B cell (primary cell): ENCODE measurements at regions not wholly inside any gene's neighbourhood (a gene's known extent, or its start where the extent isn't known, plus 50 kb on each side); places are given as distances from the start of the nearest gene placed in this dataset.
"Not testable (repeated sequence)": the region's sequence is repeated elsewhere in the genome, so short reads cannot be mapped to it uniquely, and the experiment has no call there.

ENCODE experiments used
- ATAC-seq: fragments of 200-7000 bp; cut with Tn5 transposase; one replicate; pipeline ENCODE4 v1.10.0; 2021; ENCODE audit warnings: low read depth, mild to moderate bottlenecking, moderate number of reproducible peaks, moderate library complexity
- CTCF ChIA-PET: fragments of 350-600 bp; sonication (Branson Sonifier 250); formaldehyde crosslinking; loops from one replicate; lab custom pipeline; 2021; ENCODE audit warnings: antibody characterized with exemption, inconsistent platforms; lab: Charles Lee
- POLR2A ChIA-PET: fragments of 350-600 bp; sonication (Branson Sonifier 250); formaldehyde crosslinking; loops from one replicate; lab custom pipeline; 2021; ENCODE audit warnings: antibody characterized with exemption; lab: Charles Lee
- DNase-seq: peaks from one replicate; pipeline ENCODE4 v3.0.0; 2013
- H2AFZ ChIP-seq: 2 replicates; pipeline ENCODE4 v1.6.1; 2012; ENCODE audit warnings: mild to moderate bottlenecking, low read depth, low read length; ENCODE audit not compliant: insufficient read depth, poor library complexity, severe bottlenecking
- H3K27ac ChIP-seq, 2 donors: 1 replicate in 1 of 2; 2 replicates in 1 of 2; pipeline ENCODE4 v1.5.1; 2012 to 2013; ENCODE audit warnings: low read length in 2 of 2, mild to moderate bottlenecking in 2 of 2, moderate library complexity in 1 of 2
- H3K27me3 ChIP-seq, 4 experiments: fragments of 200-600 bp in 1 of 4; sonication (generic) in 1 of 4; replicated peaks in 1 of 4; 1 replicate in 2 of 4; 2 replicates in 2 of 4; pipeline versions ENCODE4 v1.6.1 to v1.7.0; 2013 to 2016; ENCODE audit warnings: low read length in 3 of 4, mild to moderate bottlenecking in 2 of 4, mixed read lengths in 1 of 4, moderate library complexity in 1 of 4; ENCODE audit not compliant: insufficient read depth in 4 of 4, control insufficient read depth in 3 of 4; ENCODE audit errors: control extremely low read depth in 1 of 4
- H3K36me3 ChIP-seq, 2 experiments: replicated peaks in 1 of 2; 1 replicate in 1 of 2; 2 replicates in 1 of 2; pipeline versions ENCODE4 v1.6.1 to v1.7.1; 2013; ENCODE audit warnings: low read length in 1 of 2; ENCODE audit not compliant: insufficient read depth in 2 of 2, control insufficient read depth in 1 of 2; ENCODE audit errors: control extremely low read depth in 1 of 2, extremely low read depth in 1 of 2
- H3K4me1 ChIP-seq, 2 donors: fragments of 200-600 bp in 1 of 2; sonication (generic) in 1 of 2; 1 replicate in 1 of 2; 2 replicates in 1 of 2; pipeline versions ENCODE4 v1.5.1 to v1.6.1; 2013 to 2017; ENCODE audit warnings: low read length in 2 of 2; ENCODE audit not compliant: control insufficient read depth in 2 of 2, insufficient read depth in 2 of 2
- H3K4me2 ChIP-seq: replicated peaks from 2 replicates; pipeline ENCODE3; 2012; ENCODE audit warnings: mild to moderate bottlenecking, low read depth, low read length; ENCODE audit not compliant: poor library complexity, severe bottlenecking
- H3K4me3 ChIP-seq, 5 experiments: fragments of 200-600 bp in 1 of 5; sonication (generic) in 1 of 5; 1 replicate in 3 of 5; 2 replicates in 2 of 5; pipeline versions ENCODE4 v1.5.1 to v1.7.0; 2011 to 2016; ENCODE audit warnings: low read length in 4 of 5, mild to moderate bottlenecking in 4 of 5, low read depth in 2 of 5, control low read depth in 1 of 5, moderate library complexity in 1 of 5; ENCODE audit not compliant: insufficient read depth in 1 of 5; ENCODE audit errors: control extremely low read depth in 1 of 5, extremely low read depth in 1 of 5
- H3K79me2 ChIP-seq: fragments of 200-600 bp; sonication (generic); one replicate; pipeline ENCODE4 v1.6.0; 2016; ENCODE audit warnings: low read length; ENCODE audit not compliant: control insufficient read depth, insufficient read depth
- H3K9ac ChIP-seq: fragments of 200-600 bp; sonication (generic); 2 replicates; pipeline ENCODE4 v1.6.1; 2017; ENCODE audit warnings: mild to moderate bottlenecking, low read length, moderate library complexity
- H3K9me3 ChIP-seq, 3 donors: one replicate each; pipeline versions ENCODE4 v1.6.1 to v1.7.1; 2013; ENCODE audit warnings: low read length in 2 of 3; ENCODE audit not compliant: control insufficient read depth in 2 of 3, insufficient read depth in 1 of 3; ENCODE audit errors: control extremely low read depth in 1 of 3
- H4K20me1 ChIP-seq: 2 replicates; pipeline ENCODE4 v1.6.0; 2012; ENCODE audit warnings: mild to moderate bottlenecking, low read length; ENCODE audit not compliant: insufficient read depth, control insufficient read depth, poor library complexity, severe bottlenecking
- H3K27ac Mint-ChIP-seq: one replicate; pipeline ENCODE4 v1.8.0; 2021; ENCODE audit warnings: mixed read lengths
- H3K27me3 Mint-ChIP-seq: one replicate; pipeline ENCODE4 v1.8.0; 2021; ENCODE audit warnings: mixed read lengths
- H3K4me1 Mint-ChIP-seq: one replicate; pipeline ENCODE4 v1.8.0; 2021; ENCODE audit warnings: mixed read lengths
- H3K4me3 Mint-ChIP-seq: one replicate; pipeline ENCODE4 v1.8.0; 2021; ENCODE audit warnings: mixed read lengths
- H3K9me3 Mint-ChIP-seq: one replicate; pipeline ENCODE4 v1.8.0; 2022; ENCODE audit warnings: mixed read lengths; ENCODE audit not compliant: insufficient read depth
- EZH2 ChIP-seq: IDR thresholded peaks from 2 replicates; pipeline ENCODE4 v1.6.1; 2012; ENCODE audit warnings: borderline replicate concordance, low read depth, mild to moderate bottlenecking, moderate library complexity, low read length; ENCODE audit not compliant: insufficient read depth, poor library complexity, severe bottlenecking
- WGBS: methylation state at CpG from one replicate; pipeline ENCODE4 v1.1.5; 2013; ENCODE audit warnings: missing lambda C conversion rate; ENCODE audit not compliant: insufficient coverage; 5-methylcytosine and 5-hydroxymethylcytosine counted together
- intact Hi-C: fragments of 100-400 bp; cut with micrococcal nuclease; formaldehyde crosslinking; loops from one replicate; pipeline ENCODE4 v1.10.0; 2022

DNA sequence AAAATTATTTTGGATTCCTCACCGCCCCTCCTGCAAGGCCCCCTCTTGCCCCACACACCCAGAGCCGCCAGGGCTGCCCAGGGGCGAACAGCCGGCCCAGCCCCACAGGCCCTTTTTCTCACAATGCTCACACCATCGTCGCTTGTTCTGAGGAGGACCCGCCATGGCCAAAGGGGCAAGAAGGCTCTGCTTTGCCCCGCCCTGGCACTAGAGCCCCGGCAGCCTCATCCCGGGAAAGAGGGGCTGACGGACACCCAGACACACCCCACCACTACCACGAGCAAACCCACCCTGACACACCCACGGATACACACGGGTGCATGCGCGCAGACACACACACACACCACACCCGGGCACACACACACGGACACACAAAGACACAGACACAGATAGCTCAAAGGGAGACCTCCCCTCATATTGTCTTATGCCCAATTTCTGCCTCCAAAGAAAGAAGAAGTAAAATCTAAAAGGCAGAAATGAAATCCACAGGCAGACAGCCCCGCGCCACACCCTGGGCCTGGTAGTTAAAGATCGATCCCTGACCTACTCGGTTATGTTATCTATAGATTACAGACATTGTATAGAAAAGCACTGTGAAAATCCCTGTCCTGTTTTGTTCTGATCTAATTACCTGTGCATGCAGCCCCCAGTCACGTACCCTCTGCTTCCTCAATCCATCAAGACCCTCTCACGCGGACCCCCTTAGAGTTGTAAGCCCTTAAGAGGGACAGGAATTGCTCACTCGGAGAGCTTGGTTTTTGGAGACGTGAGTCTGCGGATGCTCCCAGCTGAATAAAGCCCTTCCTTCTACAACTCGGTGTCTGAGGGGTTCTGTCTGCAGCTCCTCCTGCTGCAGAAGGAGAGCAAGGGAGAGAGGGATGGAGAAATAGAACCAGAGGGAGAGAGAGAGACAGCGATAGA, 1610.9 kb downstream of the SPATA31A7 start:
- H3K36me3 ChIP-seq, H4K20me1 ChIP-seq, H3K79me2 ChIP-seq, intact Hi-C loops, ATAC-seq, H3K9me3 Mint-ChIP-seq: not testable (repeated sequence)
- Histone ChIP-seq H3K4me1 (peaks cover 32 to 39% of the 10 kb centered on the region in 2 donors), H3K27me3 (peaks cover 0 to 45% (median 6%) of the 10 kb centered on the region in 4 experiments), H3K27ac (peak overlapping the region; percentile 54 to 64), H3K4me3 (peak overlapping the region; percentile 46 to 70 (median 65)), H3K9me3 (peaks cover 0 to 18% (median 0%) of the 10 kb centered on the region in 3 donors), H3K4me2 (peak overlapping the region; percentile 68), H3K9ac (peak overlapping the region; percentile 70), H2AFZ (peak overlapping the region; percentile 82)
- WGBS: 29% methylated on average over 27 of the region's 30 CpGs
- TF ChIP-seq EZH2: peak; percentile 36
- ChIA-PET CTCF (interaction anchor here (1.0 to 2.1 kb wide), 2 partner anchors 1016 to 1017 kb away, joined by 6 to 13 read pairs; no protein-coding TSS in a partner anchor), POLR2A (interaction anchor here (1.1 kb wide), 1 partner anchor 1016 kb away, joined by 11 read pairs; no protein-coding TSS in a partner anchor)
- peak; percentile 71 for DNase-seq
- Mint-ChIP-seq H3K27me3 (peaks cover 10% of the 10 kb centered on the region), H3K27ac (peak overlapping the region; percentile 96), H3K4me1 (peaks cover 41% of the 10 kb centered on the region), H3K4me3 (peak overlapping the region; percentile 91)

DNA sequence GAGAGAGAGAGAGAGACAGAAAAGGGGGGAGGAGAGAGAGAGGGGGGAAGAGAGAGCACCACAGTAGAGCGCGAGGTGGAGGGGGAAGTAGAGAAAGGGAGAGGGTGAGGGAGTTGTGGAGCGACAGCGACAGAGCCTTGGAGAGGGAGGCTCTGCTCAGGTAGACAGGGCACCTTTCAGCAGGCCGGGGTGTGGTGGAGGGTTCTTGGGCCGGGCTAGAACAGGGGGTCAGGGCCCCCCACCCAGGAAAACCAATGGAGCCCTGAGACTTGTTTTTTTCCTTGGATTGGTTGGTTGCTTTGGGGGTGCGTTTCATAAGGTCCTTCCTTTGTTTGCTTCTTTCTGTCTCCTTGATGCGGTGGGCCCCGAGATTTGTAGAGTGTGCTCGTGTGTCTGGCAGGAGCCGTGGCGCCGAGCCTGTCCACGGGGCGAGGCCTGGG, 1611.6 kb downstream of the SPATA31A7 start:
- Mint-ChIP-seq H3K27me3 (peaks cover 10% of the 10 kb centered on the region), H3K27ac (peak overlapping the region; percentile 96), H3K4me1 (peaks cover 41% of the 10 kb centered on the region), H3K4me3 (peak overlapping the region; percentile 91)
- Histone ChIP-seq H3K4me3 (peak overlapping the region; percentile 44 to 70 (median 65)), H3K4me2 (peak overlapping the region; percentile 68), H3K27ac (peak overlapping the region; percentile 64 to 85), H3K27me3 (peaks cover 0 to 45% (median 6%) of the 10 kb centered on the region in 4 experiments), H3K9me3 (peaks cover 0 to 18% (median 0%) of the 10 kb centered on the region in 3 donors), H3K9ac (peak overlapping the region; percentile 70), H2AFZ (peak overlapping the region; percentile 82), H3K4me1 (peaks cover 32 to 39% of the 10 kb centered on the region in 2 donors)
- H3K36me3 ChIP-seq, H3K79me2 ChIP-seq, H3K9me3 Mint-ChIP-seq, intact Hi-C loops, H4K20me1 ChIP-seq, ATAC-seq: not testable (repeated sequence)
- peak; percentile 69 for DNase-seq
- CTCF ChIA-PET: interaction anchor here (1.0 kb wide), 1 partner anchor 1016 kb away, joined by 6 read pairs; no protein-coding TSS in a partner anchor
- WGBS: 13% methylated on average over 15 of the region's 15 CpGs
- POLR2A ChIA-PET: interaction anchor here (1.1 kb wide), 1 partner anchor 1016 kb away, joined by 11 read pairs; no protein-coding TSS in a partner anchor
